ENCODE measurements at regions not wholly inside any gene's neighbourhood (a gene's known extent, or its start where the extent isn't known, plus 50 kb on each side); places are given as distances from the start of the nearest gene placed in this dataset.

DNA sequence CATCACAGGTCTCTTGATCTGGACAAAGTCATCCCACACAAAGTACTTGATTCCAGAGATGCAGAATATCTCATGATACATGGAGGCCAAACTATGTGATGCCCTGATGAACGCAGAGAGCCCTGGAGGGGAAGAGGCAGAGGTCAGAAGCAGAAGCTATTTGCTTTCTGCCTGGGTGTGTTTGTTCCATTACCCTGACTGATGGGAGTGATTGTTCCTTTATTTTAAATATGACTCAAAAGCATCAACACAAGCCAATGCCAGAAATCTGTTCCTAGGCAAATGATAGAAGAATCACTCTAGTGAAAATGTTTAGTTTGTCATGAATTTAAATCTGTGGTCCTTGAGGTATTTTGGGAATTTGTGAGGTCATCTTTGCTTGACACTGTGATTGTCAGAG lies 54.7 kb upstream of the GGTLC1 start:
- Histone ChIP-seq H2AFZ (ENCODE audit: low read length) (no peak overlapping the region), H3K79me1 (ENCODE audit: low read depth, low read length) (no peaks in the 10 kb centered on the region), H3K36me3 (replicated peaks in 1 of 2; ENCODE audit: control insufficient read depth in 2 of 2, insufficient read depth in 2 of 2, low read length in 2 of 2) (no peaks in the 10 kb centered on the region), H2AK5ac (ENCODE audit: low read depth, low read length) (no peak overlapping the region), H2BK12ac (ENCODE audit: low read length) (no peak overlapping the region), H3K9ac (ENCODE audit: low read depth, low read length, poor library complexity) (no peak overlapping the region), H3K18ac (ENCODE audit: low read length) (no peak overlapping the region), H3K4me3 (ENCODE audit: low read length in 2 of 2) (peak overlapping the region in 1 of 2 donors; percentile 30), H3K27me3 (ENCODE audit: control insufficient read depth in 3 of 3, insufficient read depth in 3 of 3, low read depth in 1 of 3, low read length in 3 of 3) (no peaks in the 10 kb centered on the region), H3K4ac (ENCODE audit: low read length) (no peak overlapping the region), H3K4me2 (ENCODE audit: insufficient read depth, low read length, poor library complexity, severe bottlenecking) (no peak overlapping the region), H3K14ac (ENCODE audit: low read length) (no peak overlapping the region), H3K4me1 (ENCODE audit: control insufficient read depth in 2 of 2, insufficient read depth in 1 of 2, low read depth in 1 of 2, low read length in 2 of 2) (no peaks in the 10 kb centered on the region), H3K23ac (ENCODE audit: low read depth, low read length, poor library complexity) (no peak overlapping the region), H2BK5ac (ENCODE audit: low read length) (no peak overlapping the region), H4K8ac (ENCODE audit: low read depth, low read length) (no peak overlapping the region), H2BK120ac (ENCODE audit: low read depth, low read length) (no peak overlapping the region), H2BK15ac (ENCODE audit: low read length) (no peak overlapping the region), H3K27ac (replicated peaks; ENCODE audit: low read length) (no peak overlapping the region), H4K91ac (ENCODE audit: low read depth, low read length, poor library complexity) (no peak overlapping the region), H3K9me3 (replicated peaks in 1 of 2; ENCODE audit: control insufficient read depth in 2 of 2, insufficient read depth in 1 of 2, low read depth in 1 of 2, low read length in 2 of 2) (no peaks in the 10 kb centered on the region)
- WGBS, 2 donors (ENCODE audit: extremely low coverage in 2 of 2, insufficient read length in 2 of 2, insufficient replicate concordance in 1 of 2) = no CpG with 5 or more reads among the region's 1 CpG
- no peak for DNase-seq (ENCODE audit: low spot score)

DNA sequence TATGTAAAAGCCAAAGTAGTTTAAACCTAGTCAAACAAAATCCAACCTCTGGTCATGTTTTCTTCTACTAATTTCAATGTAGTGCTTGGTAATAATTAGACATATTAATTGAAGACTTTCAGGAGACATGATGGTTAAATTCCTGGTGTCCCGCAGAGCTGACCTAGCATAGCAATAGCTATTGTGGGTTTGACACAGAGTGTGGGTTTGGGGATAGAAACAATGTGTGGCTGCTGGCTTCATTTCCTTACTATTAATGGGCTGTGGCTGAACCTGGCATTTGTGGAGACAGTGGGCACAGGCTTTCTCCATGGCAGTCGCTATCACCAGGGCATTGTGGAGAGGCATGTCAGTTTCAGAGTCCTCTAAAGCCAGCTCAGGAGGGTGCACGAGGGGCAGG lies 54.1 kb upstream of the GGTLC1 start:
- no peak overlapping the region for H2BK12ac ChIP-seq (ENCODE audit: low read length)
- H3K27ac ChIP-seq (replicated peaks; ENCODE audit: low read length) = no peak overlapping the region
- H3K4ac ChIP-seq (ENCODE audit: low read length) = no peak overlapping the region
- no peak overlapping the region for H3K18ac ChIP-seq (ENCODE audit: low read length)
- no peak overlapping the region for H3K23ac ChIP-seq (ENCODE audit: low read depth, low read length, poor library complexity)
- no peak overlapping the region for H2BK120ac ChIP-seq (ENCODE audit: low read depth, low read length)
- no CpG with 5 or more reads among the region's 3 CpGs for WGBS, 2 donors (ENCODE audit: extremely low coverage in 2 of 2, insufficient read length in 2 of 2, insufficient replicate concordance in 1 of 2)
- H3K4me3 ChIP-seq (ENCODE audit: low read length in 2 of 2) = peak overlapping the region in 1 of 2 donors; percentile 30
- H2AK5ac ChIP-seq (ENCODE audit: low read depth, low read length) = no peak overlapping the region
- no peak overlapping the region for H2BK5ac ChIP-seq (ENCODE audit: low read length)
- H3K14ac ChIP-seq (ENCODE audit: low read length) = no peak overlapping the region
- H3K9me3 ChIP-seq (replicated peaks in 1 of 2; ENCODE audit: control insufficient read depth in 2 of 2, insufficient read depth in 1 of 2, low read depth in 1 of 2, low read length in 2 of 2) = no peaks in the 10 kb centered on the region
- H3K27me3 ChIP-seq (ENCODE audit: control insufficient read depth in 3 of 3, insufficient read depth in 3 of 3, low read depth in 1 of 3, low read length in 3 of 3) = no peaks in the 10 kb centered on the region
- no peaks in the 10 kb centered on the region for H3K36me3 ChIP-seq (replicated peaks in 1 of 2; ENCODE audit: control insufficient read depth in 2 of 2, insufficient read depth in 2 of 2, low read length in 2 of 2)
- H2AFZ ChIP-seq (ENCODE audit: low read length) = no peak overlapping the region
- no peaks in the 10 kb centered on the region for H3K4me1 ChIP-seq (ENCODE audit: control insufficient read depth in 2 of 2, insufficient read depth in 1 of 2, low read depth in 1 of 2, low read length in 2 of 2)
- no peak for DNase-seq (ENCODE audit: low spot score)
- no peak overlapping the region for H4K91ac ChIP-seq (ENCODE audit: low read depth, low read length, poor library complexity)
- no peak overlapping the region for H4K8ac ChIP-seq (ENCODE audit: low read depth, low read length)
- H3K9ac ChIP-seq (ENCODE audit: low read depth, low read length, poor library complexity) = no peak overlapping the region
- H2BK15ac ChIP-seq (ENCODE audit: low read length) = no peak overlapping the region
- no peaks in the 10 kb centered on the region for H3K79me1 ChIP-seq (ENCODE audit: low read depth, low read length)
- H3K4me2 ChIP-seq (ENCODE audit: insufficient read depth, low read length, poor library complexity, severe bottlenecking) = no peak overlapping the region

DNA sequence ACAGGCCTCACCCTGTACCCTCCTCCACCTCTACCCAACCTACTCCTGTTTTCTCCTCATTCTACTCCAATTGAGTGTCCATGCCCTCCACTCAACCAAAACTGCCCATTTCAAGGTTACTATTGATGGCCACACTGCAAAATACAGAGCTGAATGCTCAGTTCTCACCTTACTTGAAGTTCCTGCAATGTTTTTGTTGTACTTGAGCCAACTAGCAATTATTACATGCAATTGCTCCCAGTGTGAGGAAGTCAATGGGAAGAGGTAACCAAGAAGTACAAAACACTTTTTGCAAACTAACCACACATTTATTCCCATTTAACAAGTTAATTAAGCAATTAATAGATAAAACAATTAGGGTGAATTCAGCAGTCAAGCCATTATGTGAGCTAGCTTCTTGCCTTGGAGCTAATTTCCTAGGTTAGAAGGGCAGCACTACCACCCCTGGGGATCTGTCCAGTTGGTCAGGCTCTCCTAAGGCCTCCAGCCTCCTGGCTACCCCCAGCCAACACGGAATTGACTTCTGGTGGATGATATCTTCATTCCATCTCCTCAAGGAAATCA lies 52.4 kb upstream of the GGTLC1 start:
- Histone ChIP-seq H4K91ac (ENCODE audit: low read depth, low read length, poor library complexity) (no peak overlapping the region), H2AK5ac (ENCODE audit: low read depth, low read length) (no peak overlapping the region)

DNA sequence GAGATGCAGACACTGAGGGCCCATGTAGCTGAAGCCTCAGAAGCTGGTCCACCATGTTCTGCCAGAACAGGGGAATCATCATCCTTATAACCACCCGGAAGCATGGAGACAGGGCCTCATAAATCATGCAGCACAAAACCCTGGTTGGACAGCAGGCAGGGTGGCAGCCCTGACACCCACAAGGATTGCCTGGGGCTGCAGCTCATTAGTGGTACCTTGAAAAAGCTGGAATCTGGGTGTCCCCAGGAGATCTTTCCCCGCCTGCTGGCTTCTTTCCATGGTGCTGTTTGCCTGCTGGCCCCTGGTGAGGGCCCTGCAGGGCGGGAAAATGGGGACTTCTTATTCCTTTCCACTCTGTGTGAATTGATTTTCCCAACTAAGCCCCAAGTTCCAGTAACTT lies 50.6 kb upstream of the GGTLC1 start:
- Histone ChIP-seq H2BK12ac (ENCODE audit: low read length) (no peak overlapping the region), H3K4me1 (ENCODE audit: control insufficient read depth in 2 of 2, insufficient read depth in 1 of 2, low read depth in 1 of 2, low read length in 2 of 2) (no peaks in the 10 kb centered on the region), H3K27me3 (ENCODE audit: control insufficient read depth in 3 of 3, insufficient read depth in 3 of 3, low read depth in 1 of 3, low read length in 3 of 3) (no peaks in the 10 kb centered on the region), H3K18ac (ENCODE audit: low read length) (no peak overlapping the region), H3K36me3 (replicated peaks in 1 of 2; ENCODE audit: control insufficient read depth in 2 of 2, insufficient read depth in 2 of 2, low read length in 2 of 2) (no peaks in the 10 kb centered on the region), H3K9me3 (replicated peaks in 1 of 2; ENCODE audit: control insufficient read depth in 2 of 2, insufficient read depth in 1 of 2, low read depth in 1 of 2, low read length in 2 of 2) (no peaks in the 10 kb centered on the region), H3K4me2 (ENCODE audit: insufficient read depth, low read length, poor library complexity, severe bottlenecking) (no peak overlapping the region), H2BK120ac (ENCODE audit: low read depth, low read length) (no peak overlapping the region), H4K8ac (ENCODE audit: low read depth, low read length) (no peak overlapping the region), H2BK15ac (ENCODE audit: low read length) (no peak overlapping the region), H4K91ac (ENCODE audit: low read depth, low read length, poor library complexity) (no peak overlapping the region), H2BK5ac (ENCODE audit: low read length) (no peak overlapping the region), H3K23ac (ENCODE audit: low read depth, low read length, poor library complexity) (no peak overlapping the region), H3K9ac (ENCODE audit: low read depth, low read length, poor library complexity) (peak overlapping the region; percentile 39), H2AFZ (ENCODE audit: low read length) (no peak overlapping the region), H3K4me3 (ENCODE audit: low read length in 2 of 2) (no peak overlapping the region), H3K79me1 (ENCODE audit: low read depth, low read length) (no peaks in the 10 kb centered on the region), H3K4ac (ENCODE audit: low read length) (no peak overlapping the region), H2AK5ac (ENCODE audit: low read depth, low read length) (no peak overlapping the region), H3K14ac (ENCODE audit: low read length) (no peak overlapping the region), H3K27ac (replicated peaks; ENCODE audit: low read length) (no peak overlapping the region)
- no CpG with 5 or more reads among the region's 3 CpGs for WGBS, 2 donors (ENCODE audit: extremely low coverage in 2 of 2, insufficient read length in 2 of 2, insufficient replicate concordance in 1 of 2)
- DNase-seq (ENCODE audit: low spot score) = no peak

More for the DNA sequence above, 52.4 kb upstream of the GGTLC1 start:
- H2BK120ac ChIP-seq (ENCODE audit: low read depth, low read length) = no peak overlapping the region
- H2AFZ ChIP-seq (ENCODE audit: low read length) = no peak overlapping the region
- no peaks in the 10 kb centered on the region for H3K9me3 ChIP-seq (replicated peaks in 1 of 2; ENCODE audit: control insufficient read depth in 2 of 2, insufficient read depth in 1 of 2, low read depth in 1 of 2, low read length in 2 of 2)
- H3K9ac ChIP-seq (ENCODE audit: low read depth, low read length, poor library complexity) = no peak overlapping the region
- no peak overlapping the region for H3K4ac ChIP-seq (ENCODE audit: low read length)
- DNase-seq (ENCODE audit: low spot score) = no peak
- WGBS, 2 donors (ENCODE audit: extremely low coverage in 2 of 2, insufficient read length in 2 of 2, insufficient replicate concordance in 1 of 2) = no CpG with 5 or more reads among the region's 1 CpG
- H3K27ac ChIP-seq (replicated peaks; ENCODE audit: low read length) = no peak overlapping the region
- H3K27me3 ChIP-seq (ENCODE audit: control insufficient read depth in 3 of 3, insufficient read depth in 3 of 3, low read depth in 1 of 3, low read length in 3 of 3) = no peaks in the 10 kb centered on the region
- no peak overlapping the region for H2BK5ac ChIP-seq (ENCODE audit: low read length)
- no peak overlapping the region for H3K4me2 ChIP-seq (ENCODE audit: insufficient read depth, low read length, poor library complexity, severe bottlenecking)
- no peak overlapping the region for H3K23ac ChIP-seq (ENCODE audit: low read depth, low read length, poor library complexity)
- no peaks in the 10 kb centered on the region for H3K4me1 ChIP-seq (ENCODE audit: control insufficient read depth in 2 of 2, insufficient read depth in 1 of 2, low read depth in 1 of 2, low read length in 2 of 2)
- H3K4me3 ChIP-seq (ENCODE audit: low read length in 2 of 2) = no peak overlapping the region
- no peak overlapping the region for H3K18ac ChIP-seq (ENCODE audit: low read length)
- no peaks in the 10 kb centered on the region for H3K36me3 ChIP-seq (replicated peaks in 1 of 2; ENCODE audit: control insufficient read depth in 2 of 2, insufficient read depth in 2 of 2, low read length in 2 of 2)
- no peak overlapping the region for H2BK15ac ChIP-seq (ENCODE audit: low read length)
- H3K14ac ChIP-seq (ENCODE audit: low read length) = no peak overlapping the region
- H4K8ac ChIP-seq (ENCODE audit: low read depth, low read length) = no peak overlapping the region
- H3K79me1 ChIP-seq (ENCODE audit: low read depth, low read length) = no peaks in the 10 kb centered on the region
- no peak overlapping the region for H2BK12ac ChIP-seq (ENCODE audit: low read length)

All from neuronal stem cell (in vitro differentiated cells).